ENCODE measurements at regions not wholly inside any gene's neighbourhood (a gene's known extent, or its start where the extent isn't known, plus 50 kb on each side); places are given as distances from the start of the nearest gene placed in this dataset.

DNA sequence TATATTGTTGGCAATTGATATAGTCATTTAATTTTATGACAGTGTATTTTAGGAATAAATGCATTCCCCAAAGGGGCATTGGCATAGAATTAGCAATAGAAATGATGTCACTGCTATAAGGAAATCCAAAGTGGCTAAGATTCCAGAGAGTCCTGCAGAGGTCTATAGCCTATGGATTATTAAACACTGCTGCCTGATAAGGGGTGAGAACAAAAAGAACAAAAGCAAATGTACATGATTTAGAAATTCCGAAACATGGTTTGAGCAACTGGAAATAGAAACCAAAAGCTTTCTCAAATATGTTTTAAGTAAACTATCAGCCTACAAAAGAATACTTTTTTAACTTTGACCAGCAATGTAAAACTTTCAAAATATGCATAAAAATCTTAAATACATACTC is 280.1 kb upstream of the RASGRP1 start:
- Histone ChIP-seq H3K9ac (ENCODE audit: low read length) (no peak overlapping the region), H3K4me3 (ENCODE audit: insufficient read depth, low read depth, low read length) (no peak overlapping the region), H3K4me1 (ENCODE audit: insufficient read depth, low read length) (peaks cover 29% of the 10 kb centered on the region), H3K27ac (ENCODE audit: low read depth, low read length) (peak overlapping the region; percentile 6), H3K79me2 (ENCODE audit: insufficient read depth, low read length) (no peaks in the 10 kb centered on the region), H3K36me3 (ENCODE audit: insufficient read depth, low read length) (no peaks in the 10 kb centered on the region), H2AFZ (ENCODE audit: low read depth, low read length) (no peak overlapping the region), H3K9me3 (ENCODE audit: insufficient read depth, low read depth, low read length) (no peaks in the 10 kb centered on the region), H3K27me3 (ENCODE audit: insufficient read depth, low read length) (no peaks in the 10 kb centered on the region), H3K4me2 (ENCODE audit: low read length) (peak overlapping the region; percentile 44), H4K20me1 (ENCODE audit: insufficient read depth, low read length) (no peaks in the 10 kb centered on the region)
- Mint-ChIP-seq H3K4me3 (ENCODE audit: unreplicated experiment) (no peak overlapping the region), H3K27ac (ENCODE audit: unreplicated experiment) (no peak overlapping the region), H3K9me3 (ENCODE audit: unreplicated experiment) (peaks cover 2% of the 10 kb centered on the region), H3K36me3 (ENCODE audit: low read depth, unreplicated experiment) (no peaks in the 10 kb centered on the region), H3K4me1 (ENCODE audit: low read depth, unreplicated experiment) (peaks cover 26% of the 10 kb centered on the region), H3K27me3 (ENCODE audit: low read depth, unreplicated experiment) (no peaks in the 10 kb centered on the region)
- no peak for DNase-seq (ENCODE audit: low read depth)
- FAIRE-seq: no peak
- TF ChIP-seq EZH2 (IDR thresholded peaks at IDR 0.05; ENCODE audit: insufficient read depth, low read length) (no peak), CTCF (IDR thresholded peaks at IDR 0.05; ENCODE audit: insufficient read depth, low read depth, low read length) (no peak)

- Histone ChIP-seq H3K27ac (ENCODE audit: low read depth, low read length) (no peak overlapping the region), H3K9ac (ENCODE audit: low read length) (no peak overlapping the region), H4K20me1 (ENCODE audit: insufficient read depth, low read length) (no peaks in the 10 kb centered on the region), H3K79me2 (ENCODE audit: insufficient read depth, low read length) (no peaks in the 10 kb centered on the region), H3K4me2 (ENCODE audit: low read length) (no peak overlapping the region), H3K27me3 (ENCODE audit: insufficient read depth, low read length) (no peaks in the 10 kb centered on the region), H2AFZ (ENCODE audit: low read depth, low read length) (no peak overlapping the region), H3K4me3 (ENCODE audit: insufficient read depth, low read depth, low read length) (no peak overlapping the region), H3K9me3 (ENCODE audit: insufficient read depth, low read depth, low read length) (no peaks in the 10 kb centered on the region), H3K36me3 (ENCODE audit: insufficient read depth, low read length) (no peaks in the 10 kb centered on the region), H3K4me1 (ENCODE audit: insufficient read depth, low read length) (peaks cover 29% of the 10 kb centered on the region)
- Mint-ChIP-seq H3K27me3 (ENCODE audit: low read depth, unreplicated experiment) (no peaks in the 10 kb centered on the region), H3K27ac (ENCODE audit: unreplicated experiment) (no peak overlapping the region), H3K4me1 (ENCODE audit: low read depth, unreplicated experiment) (peaks cover 26% of the 10 kb centered on the region), H3K36me3 (ENCODE audit: low read depth, unreplicated experiment) (no peaks in the 10 kb centered on the region), H3K4me3 (ENCODE audit: unreplicated experiment) (no peak overlapping the region), H3K9me3 (ENCODE audit: unreplicated experiment) (no peaks in the 10 kb centered on the region)
- FAIRE-seq (peak; percentile 39), DNase-seq (ENCODE audit: low read depth) (no peak)
- TF ChIP-seq CTCF (IDR thresholded peaks at IDR 0.05; ENCODE audit: insufficient read depth, low read depth, low read length) (no peak), EZH2 (IDR thresholded peaks at IDR 0.05; ENCODE audit: insufficient read depth, low read length) (no peak)
These were observed 281.7 kb upstream of the RASGRP1 start for GRCh38 chr15:38846346-38846745.

- H3K9ac ChIP-seq (ENCODE audit: low read length): no peak overlapping the region
- H3K36me3 ChIP-seq (ENCODE audit: insufficient read depth, low read length): no peaks in the 10 kb centered on the region
- H3K27ac ChIP-seq (ENCODE audit: low read depth, low read length): no peak overlapping the region
- peaks cover 26% of the 10 kb centered on the region for H3K4me1 ChIP-seq (ENCODE audit: insufficient read depth, low read length)
- H3K9me3 ChIP-seq (ENCODE audit: insufficient read depth, low read depth, low read length): no peaks in the 10 kb centered on the region
- H3K4me1 Mint-ChIP-seq (ENCODE audit: low read depth, unreplicated experiment): peaks cover 22% of the 10 kb centered on the region
- no peak overlapping the region for H3K4me3 ChIP-seq (ENCODE audit: insufficient read depth, low read depth, low read length)
- H2AFZ ChIP-seq (ENCODE audit: low read depth, low read length): no peak overlapping the region
- no peaks in the 10 kb centered on the region for H3K79me2 ChIP-seq (ENCODE audit: insufficient read depth, low read length)
- no peaks in the 10 kb centered on the region for H3K9me3 Mint-ChIP-seq (ENCODE audit: unreplicated experiment)
- H3K4me2 ChIP-seq (ENCODE audit: low read length): no peak overlapping the region
- DNase-seq (ENCODE audit: low read depth) (no peak), FAIRE-seq (no peak)
- H3K27me3 ChIP-seq (ENCODE audit: insufficient read depth, low read length): no peaks in the 10 kb centered on the region
- no peaks in the 10 kb centered on the region for H3K27me3 Mint-ChIP-seq (ENCODE audit: low read depth, unreplicated experiment)
- H3K36me3 Mint-ChIP-seq (ENCODE audit: low read depth, unreplicated experiment): no peaks in the 10 kb centered on the region
- H4K20me1 ChIP-seq (ENCODE audit: insufficient read depth, low read length): no peaks in the 10 kb centered on the region
- H3K4me3 Mint-ChIP-seq (ENCODE audit: unreplicated experiment): no peak overlapping the region
- H3K27ac Mint-ChIP-seq (ENCODE audit: unreplicated experiment): no peak overlapping the region
- TF ChIP-seq CTCF (IDR thresholded peaks at IDR 0.05; ENCODE audit: insufficient read depth, low read depth, low read length): no peak
- no peak for TF ChIP-seq EZH2 (IDR thresholded peaks at IDR 0.05; ENCODE audit: insufficient read depth, low read length)
These were observed 283.1 kb upstream of the RASGRP1 start for GRCh38 chr15:38847666-38848065.
